ENCODE measurements at regions not wholly inside any gene's neighbourhood (a gene's known extent, or its start where the extent isn't known, plus 50 kb on each side); places are given as distances from the start of the nearest gene placed in this dataset.

GRCh38 chr21:15242906-15243305 lies 178.1 kb upstream of the NRIP1 start:
- Histone ChIP-seq H3K27ac (ENCODE audit: insufficient read depth in 1 of 2, low read depth in 1 of 2, low read length in 2 of 2, poor library complexity in 1 of 2, severe bottlenecking in 2 of 2) (no peak overlapping the region), H3K9me3 (ENCODE audit: control extremely low read depth in 1 of 5, control insufficient read depth in 4 of 5, insufficient read depth in 2 of 5, low read depth in 1 of 5, low read length in 4 of 5) (no peaks in the 10 kb centered on the region), H3K4me1 (ENCODE audit: control extremely low read depth in 1 of 4, control insufficient read depth in 4 of 4, insufficient read depth in 4 of 4, low read length in 3 of 4) (peaks cover 6 to 31% (median 10%) of the 10 kb centered on the region in 4 experiments), H3K27me3 (replicated peaks in 2 of 5; ENCODE audit: control insufficient read depth in 4 of 5, insufficient read depth in 5 of 5, low read length in 4 of 5) (no peaks in the 10 kb centered on the region), H3K36me3 (ENCODE audit: control insufficient read depth in 4 of 4, insufficient read depth in 4 of 4, low read length in 3 of 4) (no peaks in the 10 kb centered on the region), H3K4me3 (ENCODE audit: control insufficient read depth in 1 of 7, extremely low read depth in 1 of 7, insufficient read depth in 4 of 7, low read depth in 2 of 7, low read length in 6 of 7) (no peak overlapping the region)
- ChIA-PET CTCF (interaction anchor here (1.3 to 2.0 kb wide), 5 partner anchors 9 to 240 kb away, joined by 3 to 6 read pairs (median 6); no protein-coding TSS in a partner anchor), POLR2A (no interaction called here)
- DNase-seq: peak in 2 of 3 donors; percentile 24 to 42

- 9% methylated on average over 5 of the region's 6 CpGs for WGBS (ENCODE audit: insufficient coverage)
- H3K4me3 ChIP-seq (ENCODE audit: control insufficient read depth in 1 of 7, extremely low read depth in 1 of 7, insufficient read depth in 4 of 7, low read depth in 2 of 7, low read length in 6 of 7): peak overlapping the region in 2 of 7 experiments; percentile 19 to 34
These were observed 178.6 kb upstream of the NRIP1 start for GRCh38 chr21:15243406-15243805.

DNA sequence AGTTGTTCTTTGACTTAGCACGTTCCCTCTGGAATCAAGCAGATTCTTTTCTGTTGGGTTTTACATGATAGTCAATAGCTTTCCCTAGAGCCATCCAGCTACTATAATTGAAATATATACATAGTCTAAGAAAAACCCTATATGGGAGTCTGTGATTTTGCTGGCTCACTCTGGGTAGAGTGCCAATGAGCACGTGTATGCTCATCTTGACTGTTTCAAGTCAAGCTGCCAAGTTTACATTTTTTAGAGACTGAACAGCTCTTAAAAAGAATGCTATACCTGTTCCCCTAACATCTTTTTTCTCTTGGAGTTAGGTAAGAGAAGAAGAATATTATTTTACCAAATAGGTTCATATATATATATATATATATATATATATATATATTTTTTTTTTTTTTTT lies 182.8 kb upstream of the NRIP1 start:
- Histone ChIP-seq H3K27me3 (replicated peaks in 2 of 5; ENCODE audit: control insufficient read depth in 4 of 5, insufficient read depth in 5 of 5, low read length in 4 of 5) (no peaks in the 10 kb centered on the region), H3K36me3 (ENCODE audit: control insufficient read depth in 4 of 4, insufficient read depth in 4 of 4, low read length in 3 of 4) (no peaks in the 10 kb centered on the region), H3K4me3 (ENCODE audit: control insufficient read depth in 1 of 7, extremely low read depth in 1 of 7, insufficient read depth in 4 of 7, low read depth in 2 of 7, low read length in 6 of 7) (no peak overlapping the region), H3K27ac (ENCODE audit: insufficient read depth in 1 of 2, low read depth in 1 of 2, low read length in 2 of 2, poor library complexity in 1 of 2, severe bottlenecking in 2 of 2) (no peak overlapping the region), H3K4me1 (ENCODE audit: control extremely low read depth in 1 of 4, control insufficient read depth in 4 of 4, insufficient read depth in 4 of 4, low read length in 3 of 4) (peaks cover 10 to 32% (median 16%) of the 10 kb centered on the region in 4 experiments), H3K9me3 (ENCODE audit: control extremely low read depth in 1 of 5, control insufficient read depth in 4 of 5, insufficient read depth in 2 of 5, low read depth in 1 of 5, low read length in 4 of 5) (no peaks in the 10 kb centered on the region)
- CTCF ChIA-PET: interaction anchor here (0.9 kb wide), 2 partner anchors 18 to 238 kb away, joined by 3 read pairs; no protein-coding TSS in a partner anchor
- POLR2A ChIA-PET: no interaction called here
- WGBS (ENCODE audit: insufficient coverage): 100% methylated on average over 1 of the region's 2 CpGs
- DNase-seq: no peak

More at GRCh38 chr21:15243406-15243805, 178.6 kb upstream of the NRIP1 start:
- H3K36me3 ChIP-seq (ENCODE audit: control insufficient read depth in 4 of 4, insufficient read depth in 4 of 4, low read length in 3 of 4): no peaks in the 10 kb centered on the region
- no peaks in the 10 kb centered on the region for H3K27me3 ChIP-seq (replicated peaks in 2 of 5; ENCODE audit: control insufficient read depth in 4 of 5, insufficient read depth in 5 of 5, low read length in 4 of 5)
- H3K4me1 ChIP-seq (ENCODE audit: control extremely low read depth in 1 of 4, control insufficient read depth in 4 of 4, insufficient read depth in 4 of 4, low read length in 3 of 4): peaks cover 6 to 31% (median 10%) of the 10 kb centered on the region in 4 experiments
- DNase-seq: peak in 2 of 3 donors; percentile 63 to 81
- no peak overlapping the region for H3K27ac ChIP-seq (ENCODE audit: insufficient read depth in 1 of 2, low read depth in 1 of 2, low read length in 2 of 2, poor library complexity in 1 of 2, severe bottlenecking in 2 of 2)
- ChIA-PET CTCF (interaction anchor here (1.3 to 2.0 kb wide), 5 partner anchors 9 to 239 kb away, joined by 3 to 6 read pairs (median 6); no protein-coding TSS in a partner anchor), POLR2A (interaction anchor here (1.1 kb wide), 1 partner anchor 199 kb away, joined by 3 read pairs; no protein-coding TSS in a partner anchor)
- no peaks in the 10 kb centered on the region for H3K9me3 ChIP-seq (ENCODE audit: control extremely low read depth in 1 of 5, control insufficient read depth in 4 of 5, insufficient read depth in 2 of 5, low read depth in 1 of 5, low read length in 4 of 5)

DNA sequence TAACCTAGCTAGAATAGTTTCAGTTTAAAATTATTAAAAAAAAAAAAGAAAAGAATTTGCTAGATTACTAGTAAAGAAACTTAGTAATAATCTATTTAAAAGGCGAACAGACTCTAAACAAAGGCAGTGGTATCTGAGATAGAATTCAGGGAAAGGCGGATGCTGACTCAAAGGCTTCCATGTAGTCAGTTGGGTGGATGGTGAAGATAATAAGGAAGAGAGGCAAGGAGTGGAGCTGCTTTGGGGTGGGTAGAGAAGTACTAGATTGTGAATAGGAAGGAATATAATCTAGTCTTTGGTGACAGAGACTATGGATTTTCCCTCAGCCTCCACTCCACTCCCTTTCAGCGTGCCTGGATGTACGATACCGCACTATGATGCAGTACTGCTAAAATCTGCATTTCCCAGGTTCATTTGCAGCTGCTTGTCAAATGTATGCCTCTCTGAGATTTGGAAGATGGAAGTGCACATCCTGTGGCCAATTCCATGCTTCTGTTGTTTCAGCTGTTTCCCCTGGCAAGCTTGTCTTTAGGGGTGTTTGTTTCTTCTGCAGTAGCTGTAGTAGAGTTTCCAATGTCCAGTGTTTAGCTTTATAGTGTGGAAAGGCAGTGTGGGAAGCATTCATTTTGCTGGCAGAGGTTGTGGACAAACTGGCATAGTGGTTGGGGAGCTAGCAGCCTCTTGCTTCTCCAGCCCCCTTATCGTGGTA lies 184.6 kb upstream of the NRIP1 start:
- DNase-seq: no peak
- peaks cover 7 to 16% (median 13%) of the 10 kb centered on the region in 4 experiments for H3K4me1 ChIP-seq (ENCODE audit: control extremely low read depth in 1 of 4, control insufficient read depth in 4 of 4, insufficient read depth in 4 of 4, low read length in 3 of 4)
- no peak overlapping the region for H3K27ac ChIP-seq (ENCODE audit: insufficient read depth in 1 of 2, low read depth in 1 of 2, low read length in 2 of 2, poor library complexity in 1 of 2, severe bottlenecking in 2 of 2)
- no peak overlapping the region for H3K4me3 ChIP-seq (ENCODE audit: control insufficient read depth in 1 of 7, extremely low read depth in 1 of 7, insufficient read depth in 4 of 7, low read depth in 2 of 7, low read length in 6 of 7)
- H3K36me3 ChIP-seq (ENCODE audit: control insufficient read depth in 4 of 4, insufficient read depth in 4 of 4, low read length in 3 of 4): no peaks in the 10 kb centered on the region
- no peaks in the 10 kb centered on the region for H3K27me3 ChIP-seq (replicated peaks in 2 of 5; ENCODE audit: control insufficient read depth in 4 of 5, insufficient read depth in 5 of 5, low read length in 4 of 5)
- WGBS (ENCODE audit: insufficient coverage): 100% methylated on average over 4 of the region's 6 CpGs
- no peaks in the 10 kb centered on the region for H3K9me3 ChIP-seq (ENCODE audit: control extremely low read depth in 1 of 5, control insufficient read depth in 4 of 5, insufficient read depth in 2 of 5, low read depth in 1 of 5, low read length in 4 of 5)
- CTCF ChIA-PET: no interaction called here
- POLR2A ChIA-PET: no interaction called here

DNA sequence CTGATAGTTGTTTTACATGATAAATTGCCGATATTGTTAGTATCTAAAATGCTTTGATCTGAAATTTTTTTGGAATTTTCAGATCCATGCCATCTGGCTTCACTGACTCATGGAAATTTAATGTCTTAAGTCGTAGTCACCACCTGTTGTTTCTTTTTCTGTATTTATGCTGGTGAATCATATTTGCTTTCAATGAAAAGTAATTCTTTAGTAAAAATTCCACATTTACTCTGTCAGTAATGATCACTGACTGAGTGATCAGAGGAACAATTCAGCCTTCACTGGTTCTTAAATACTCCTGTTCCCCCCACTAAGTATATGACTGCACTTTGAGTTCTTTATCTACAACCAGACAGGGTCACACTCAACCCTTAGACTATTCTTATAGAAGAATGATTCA lies 185.6 kb upstream of the NRIP1 start:
- ChIA-PET POLR2A (no interaction called here), CTCF (no interaction called here)
- no peak overlapping the region for H3K4me3 ChIP-seq (ENCODE audit: control insufficient read depth in 1 of 7, extremely low read depth in 1 of 7, insufficient read depth in 4 of 7, low read depth in 2 of 7, low read length in 6 of 7)
- no peaks in the 10 kb centered on the region for H3K9me3 ChIP-seq (ENCODE audit: control extremely low read depth in 1 of 5, control insufficient read depth in 4 of 5, insufficient read depth in 2 of 5, low read depth in 1 of 5, low read length in 4 of 5)
- no peak overlapping the region for H3K27ac ChIP-seq (ENCODE audit: insufficient read depth in 1 of 2, low read depth in 1 of 2, low read length in 2 of 2, poor library complexity in 1 of 2, severe bottlenecking in 2 of 2)
- DNase-seq: no peak
- H3K27me3 ChIP-seq (replicated peaks in 2 of 5; ENCODE audit: control insufficient read depth in 4 of 5, insufficient read depth in 5 of 5, low read length in 4 of 5): no peaks in the 10 kb centered on the region
- H3K4me1 ChIP-seq (ENCODE audit: control extremely low read depth in 1 of 4, control insufficient read depth in 4 of 4, insufficient read depth in 4 of 4, low read length in 3 of 4): peaks cover 7 to 16% (median 13%) of the 10 kb centered on the region in 4 experiments
- 100% methylated on average over 2 of the region's 2 CpGs for WGBS (ENCODE audit: insufficient coverage)
- H3K36me3 ChIP-seq (ENCODE audit: control insufficient read depth in 4 of 4, insufficient read depth in 4 of 4, low read length in 3 of 4): no peaks in the 10 kb centered on the region

DNA sequence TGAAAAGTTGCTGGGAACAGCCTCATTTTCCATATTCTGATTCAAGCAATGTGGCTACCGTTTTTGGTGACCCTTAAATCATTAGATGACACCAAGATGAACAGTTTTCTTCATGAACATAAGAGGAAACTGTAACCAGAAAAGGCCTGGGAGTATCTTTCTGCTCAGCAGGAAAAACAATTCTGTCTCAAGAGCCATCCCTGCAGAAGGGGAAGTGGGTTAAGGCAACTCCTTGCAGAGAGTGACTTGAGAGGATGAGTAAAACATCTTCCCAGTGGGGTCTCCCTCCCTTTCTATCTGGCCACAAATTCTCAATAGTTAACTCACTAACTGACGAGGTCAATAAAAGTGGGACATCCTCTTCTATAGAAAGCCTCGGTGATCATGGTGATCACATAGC lies 187.6 kb upstream of the NRIP1 start:
- DNase-seq: peak in 2 of 3 donors; percentile 42 to 55
- ChIA-PET CTCF (interaction anchor here (1.1 to 1.5 kb wide), 2 partner anchors 9 to 20 kb away, joined by 3 to 6 read pairs; no protein-coding TSS in a partner anchor), POLR2A (no interaction called here)
- Histone ChIP-seq H3K27me3 (replicated peaks in 2 of 5; ENCODE audit: control insufficient read depth in 4 of 5, insufficient read depth in 5 of 5, low read length in 4 of 5) (no peaks in the 10 kb centered on the region), H3K27ac (ENCODE audit: insufficient read depth in 1 of 2, low read depth in 1 of 2, low read length in 2 of 2, poor library complexity in 1 of 2, severe bottlenecking in 2 of 2) (no peak overlapping the region), H3K9me3 (ENCODE audit: control extremely low read depth in 1 of 5, control insufficient read depth in 4 of 5, insufficient read depth in 2 of 5, low read depth in 1 of 5, low read length in 4 of 5) (no peaks in the 10 kb centered on the region), H3K36me3 (ENCODE audit: control insufficient read depth in 4 of 4, insufficient read depth in 4 of 4, low read length in 3 of 4) (no peaks in the 10 kb centered on the region), H3K4me3 (ENCODE audit: control insufficient read depth in 1 of 7, extremely low read depth in 1 of 7, insufficient read depth in 4 of 7, low read depth in 2 of 7, low read length in 6 of 7) (no peak overlapping the region), H3K4me1 (ENCODE audit: control extremely low read depth in 1 of 4, control insufficient read depth in 4 of 4, insufficient read depth in 4 of 4, low read length in 3 of 4) (peaks cover 7 to 16% (median 13%) of the 10 kb centered on the region in 4 experiments)
- WGBS (ENCODE audit: insufficient coverage): 46% methylated on average over 3 of the region's 3 CpGs

GRCh38 chr21:15254111-15254510 lies 189.3 kb upstream of the NRIP1 start:
- WGBS (ENCODE audit: insufficient coverage): 98% methylated on average over 4 of the region's 4 CpGs
- POLR2A ChIA-PET: no interaction called here
- Histone ChIP-seq H3K4me1 (ENCODE audit: control extremely low read depth in 1 of 4, control insufficient read depth in 4 of 4, insufficient read depth in 4 of 4, low read length in 3 of 4) (peaks cover 7 to 16% (median 13%) of the 10 kb centered on the region in 4 experiments), H3K27ac (ENCODE audit: insufficient read depth in 1 of 2, low read depth in 1 of 2, low read length in 2 of 2, poor library complexity in 1 of 2, severe bottlenecking in 2 of 2) (no peak overlapping the region), H3K27me3 (replicated peaks in 2 of 5; ENCODE audit: control insufficient read depth in 4 of 5, insufficient read depth in 5 of 5, low read length in 4 of 5) (no peaks in the 10 kb centered on the region), H3K36me3 (ENCODE audit: control insufficient read depth in 4 of 4, insufficient read depth in 4 of 4, low read length in 3 of 4) (no peaks in the 10 kb centered on the region), H3K9me3 (ENCODE audit: control extremely low read depth in 1 of 5, control insufficient read depth in 4 of 5, insufficient read depth in 2 of 5, low read depth in 1 of 5, low read length in 4 of 5) (no peaks in the 10 kb centered on the region), H3K4me3 (ENCODE audit: control insufficient read depth in 1 of 7, extremely low read depth in 1 of 7, insufficient read depth in 4 of 7, low read depth in 2 of 7, low read length in 6 of 7) (no peak overlapping the region)
- DNase-seq: no peak
- CTCF ChIA-PET: interaction anchor here (1.0 to 1.6 kb wide), 4 partner anchors 11 to 80 kb away, joined by 3 to 6 read pairs (median 4); no protein-coding TSS in a partner anchor
